ENCODE measurements at regions not wholly inside any gene's neighbourhood (a gene's known extent, or its start where the extent isn't known, plus 50 kb on each side); places are given as distances from the start of the nearest gene placed in this dataset.

DNA sequence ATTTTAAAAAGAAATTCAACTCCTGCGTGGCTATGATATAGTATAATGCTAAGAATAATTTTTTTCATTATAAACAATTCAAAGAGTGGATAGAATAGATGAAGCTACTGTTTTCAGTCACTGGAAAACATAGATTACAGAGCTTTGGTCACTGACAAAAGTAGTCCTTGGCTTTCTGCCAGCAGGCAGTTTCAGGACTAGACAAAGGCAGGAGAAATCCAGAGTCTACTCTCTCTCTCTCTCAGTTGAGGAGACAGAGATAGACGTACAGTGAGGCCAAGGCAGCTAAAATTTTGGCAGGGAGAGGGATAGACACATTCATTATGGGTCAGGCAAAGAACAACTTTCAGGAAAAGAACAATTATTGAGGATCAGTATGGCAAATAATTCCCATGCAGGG is 491.4 kb upstream of the CRIM1 start:
- DNase-seq (ENCODE audit: low spot score) = no peak
- intact Hi-C loops (cut with micrococcal nuclease; ENCODE audit: unreplicated experiment) = no loop called here
- Histone ChIP-seq H3K27ac (ENCODE audit: low read depth, low read length, poor library complexity, severe bottlenecking) (no peak overlapping the region), H3K4me3 (ENCODE audit: low read depth, low read length, poor library complexity, severe bottlenecking) (no peak overlapping the region), H3K79me2 (ENCODE audit: insufficient read depth, low read depth, low read length) (no peaks in the 10 kb centered on the region), H3K4me1 (ENCODE audit: insufficient read depth, low read length, poor library complexity, severe bottlenecking) (no peaks in the 10 kb centered on the region), H3K9me2 (ENCODE audit: insufficient read depth, low read length) (no peaks in the 10 kb centered on the region), H3K4me2 (ENCODE audit: low read length) (no peak overlapping the region), H3K36me3 (ENCODE audit: insufficient read depth, low read length) (no peaks in the 10 kb centered on the region), H2AFZ (ENCODE audit: low read length) (no peak overlapping the region), H3K9me3 (ENCODE audit: low read length) (no peaks in the 10 kb centered on the region), H4K20me1 (ENCODE audit: insufficient read depth, low read length) (no peaks in the 10 kb centered on the region)
- ChIA-PET POLR2A (no interaction called here), CTCF (ENCODE audit: unreplicated experiment) (no interaction called here)
- no TSS peak for BruUV-seq (replicated peaks)
- TF ChIP-seq CTCF (conservative IDR thresholded peaks at IDR 0.05; ENCODE audit: low read length) = no peak
- no peak for TF ChIP-seq EZH2phosphoT487 (IDR thresholded peaks at IDR 0.05; ENCODE audit: borderline replicate concordance, low read depth, low read length)

DNA sequence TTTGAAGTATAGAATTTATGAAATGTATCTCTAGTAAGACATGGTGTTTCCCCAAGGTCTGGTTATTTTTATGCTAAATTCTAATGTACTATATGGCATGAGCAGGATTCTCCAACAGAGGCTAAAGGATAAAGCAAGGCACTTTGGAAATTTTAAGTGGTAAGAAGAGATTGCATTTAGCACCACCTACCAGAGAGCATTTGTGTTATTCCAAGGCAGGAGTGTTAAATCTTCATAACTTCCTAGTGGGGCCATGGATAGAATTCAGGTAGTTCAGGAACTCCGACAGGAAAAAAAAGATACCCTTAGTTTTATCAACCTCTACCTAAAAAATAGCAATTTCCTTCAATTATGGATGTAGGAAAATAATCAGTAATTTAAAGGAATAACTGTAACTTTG is 497.4 kb upstream of the CRIM1 start:
- Histone ChIP-seq H3K36me3 (ENCODE audit: insufficient read depth, low read length) (no peaks in the 10 kb centered on the region), H3K9me3 (ENCODE audit: low read length) (no peaks in the 10 kb centered on the region), H3K79me2 (ENCODE audit: insufficient read depth, low read depth, low read length) (no peaks in the 10 kb centered on the region), H3K4me3 (ENCODE audit: low read depth, low read length, poor library complexity, severe bottlenecking) (no peak overlapping the region), H3K27ac (ENCODE audit: low read depth, low read length, poor library complexity, severe bottlenecking) (no peak overlapping the region), H3K9me2 (ENCODE audit: insufficient read depth, low read length) (no peaks in the 10 kb centered on the region), H3K4me1 (ENCODE audit: insufficient read depth, low read length, poor library complexity, severe bottlenecking) (no peaks in the 10 kb centered on the region), H2AFZ (ENCODE audit: low read length) (no peak overlapping the region), H4K20me1 (ENCODE audit: insufficient read depth, low read length) (no peaks in the 10 kb centered on the region), H3K4me2 (ENCODE audit: low read length) (no peak overlapping the region)
- intact Hi-C loops (cut with micrococcal nuclease; ENCODE audit: unreplicated experiment) = no loop called here
- TF ChIP-seq CTCF (conservative IDR thresholded peaks at IDR 0.05; ENCODE audit: low read length) (no peak), EZH2phosphoT487 (IDR thresholded peaks at IDR 0.05; ENCODE audit: borderline replicate concordance, low read depth, low read length) (no peak)
- DNase-seq (ENCODE audit: low spot score) = no peak
- POLR2A ChIA-PET = no interaction called here
- BruUV-seq (replicated peaks) = no TSS peak
- CTCF ChIA-PET (ENCODE audit: unreplicated experiment) = no interaction called here

DNA sequence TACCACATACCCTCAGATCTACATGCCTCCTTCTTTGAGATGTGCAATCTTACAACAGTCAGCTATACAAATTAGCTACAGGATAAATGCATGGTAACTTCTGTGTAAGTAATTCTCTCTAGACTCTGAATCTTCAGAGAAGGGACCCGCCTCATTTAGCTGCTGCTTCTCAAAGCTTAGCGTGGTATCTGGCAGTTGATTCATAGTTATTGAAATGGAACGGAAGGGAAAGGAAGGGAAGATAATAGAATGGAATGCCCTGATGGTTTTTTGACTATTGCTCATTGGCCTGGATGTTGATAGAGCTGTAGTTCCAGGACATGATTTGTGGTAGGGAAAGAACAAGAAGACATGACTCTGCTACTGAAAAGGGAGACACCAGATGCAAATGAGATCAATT is 498.1 kb upstream of the CRIM1 start:
- DNase-seq (ENCODE audit: low spot score) = no peak
- no peaks in the 10 kb centered on the region for H4K20me1 ChIP-seq (ENCODE audit: insufficient read depth, low read length)
- H3K4me2 ChIP-seq (ENCODE audit: low read length) = no peak overlapping the region
- POLR2A ChIA-PET = no interaction called here
- no peaks in the 10 kb centered on the region for H3K9me3 ChIP-seq (ENCODE audit: low read length)
- H3K36me3 ChIP-seq (ENCODE audit: insufficient read depth, low read length) = no peaks in the 10 kb centered on the region
- H3K79me2 ChIP-seq (ENCODE audit: insufficient read depth, low read depth, low read length) = no peaks in the 10 kb centered on the region
- TF ChIP-seq EZH2phosphoT487 (IDR thresholded peaks at IDR 0.05; ENCODE audit: borderline replicate concordance, low read depth, low read length) (no peak), CTCF (conservative IDR thresholded peaks at IDR 0.05; ENCODE audit: low read length) (no peak)
- intact Hi-C loops (cut with micrococcal nuclease; ENCODE audit: unreplicated experiment) = no loop called here
- no peak overlapping the region for H2AFZ ChIP-seq (ENCODE audit: low read length)
- H3K27ac ChIP-seq (ENCODE audit: low read depth, low read length, poor library complexity, severe bottlenecking) = no peak overlapping the region
- no peaks in the 10 kb centered on the region for H3K4me1 ChIP-seq (ENCODE audit: insufficient read depth, low read length, poor library complexity, severe bottlenecking)
- BruUV-seq (replicated peaks) = no TSS peak
- CTCF ChIA-PET (ENCODE audit: unreplicated experiment) = no interaction called here
- no peaks in the 10 kb centered on the region for H3K9me2 ChIP-seq (ENCODE audit: insufficient read depth, low read length)
- no peak overlapping the region for H3K4me3 ChIP-seq (ENCODE audit: low read depth, low read length, poor library complexity, severe bottlenecking)

Data from OCI-LY7 (cell line).